UCSD-AML1 (cell line): ENCODE measurements at regions not wholly inside any gene's neighbourhood (a gene's known extent, or its start where the extent isn't known, plus 50 kb on each side); places are given as distances from the start of the nearest gene placed in this dataset.
"Not testable (repeated sequence)": the region's sequence is repeated elsewhere in the genome, so short reads cannot be mapped to it uniquely, and the experiment has no call there.

ENCODE experiments used
- DNase-seq: peaks from one replicate; lab custom pipeline; 2025; ENCODE audit not compliant: unreplicated experiment; lab: John Stamatoyannopoulos, UW

DNA sequence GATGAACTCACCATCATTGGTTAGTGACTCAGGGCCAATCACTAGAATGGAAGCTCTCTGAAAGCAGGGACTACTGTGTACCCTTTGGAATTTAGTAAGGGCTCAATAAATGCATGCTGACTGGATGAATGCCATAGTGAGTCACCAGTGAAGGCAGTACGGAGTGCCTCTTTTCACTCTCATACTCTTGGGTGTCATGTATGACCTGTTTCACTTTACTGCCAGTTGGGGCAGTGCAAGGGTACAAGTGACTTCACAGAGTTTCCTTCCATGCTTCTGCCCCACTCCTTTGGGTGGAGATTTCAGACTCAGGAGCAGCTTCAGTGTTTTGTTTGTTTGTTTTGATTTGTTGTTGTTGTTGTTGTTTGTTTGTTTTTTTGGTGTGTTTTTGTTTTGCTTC is 57.7 kb downstream of the SOX3 start:
- no peak for DNase-seq

DNA sequence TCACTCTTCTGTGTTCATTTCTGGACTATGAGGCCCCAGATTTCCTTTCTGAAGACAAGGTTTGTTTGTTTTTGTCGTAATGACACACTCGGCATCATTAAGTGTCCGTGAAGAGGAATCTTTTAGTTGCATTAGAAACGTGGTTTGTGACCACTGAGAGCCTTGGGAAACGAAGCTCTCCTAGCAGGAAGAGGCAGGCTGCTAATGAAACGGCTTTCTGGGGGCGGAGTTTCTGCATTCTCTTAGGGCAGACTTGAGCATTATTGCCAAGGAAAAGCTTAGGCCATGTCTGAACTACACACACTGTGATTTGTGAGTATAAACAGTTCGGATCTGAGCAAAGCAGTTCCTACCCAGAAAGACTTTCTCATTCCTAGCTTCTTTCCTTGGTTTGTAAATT is 64.0 kb downstream of the SOX3 start:
- DNase-seq: no peak

DNA sequence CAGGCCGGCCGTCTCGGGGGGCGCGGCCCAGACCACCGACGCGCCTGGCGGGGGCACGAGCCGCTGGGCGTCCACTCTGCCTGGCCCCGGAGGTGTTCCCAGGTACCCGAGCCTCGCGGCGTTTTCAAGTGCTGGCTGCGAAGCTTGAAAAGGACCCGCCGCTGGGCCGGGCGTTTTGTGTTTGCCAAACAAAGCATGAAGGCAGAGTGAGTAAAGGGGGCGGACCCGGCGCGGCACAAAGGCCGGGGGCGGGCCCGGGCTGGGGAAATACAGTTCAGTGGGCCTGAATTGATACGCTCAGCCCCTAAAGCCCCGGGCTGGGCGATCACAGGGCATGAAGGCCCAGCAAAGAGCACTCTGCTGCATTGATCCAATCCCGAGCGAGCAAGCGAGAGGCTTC is 65.4 kb downstream of the SOX3 start:
- DNase-seq: no peak

DNA sequence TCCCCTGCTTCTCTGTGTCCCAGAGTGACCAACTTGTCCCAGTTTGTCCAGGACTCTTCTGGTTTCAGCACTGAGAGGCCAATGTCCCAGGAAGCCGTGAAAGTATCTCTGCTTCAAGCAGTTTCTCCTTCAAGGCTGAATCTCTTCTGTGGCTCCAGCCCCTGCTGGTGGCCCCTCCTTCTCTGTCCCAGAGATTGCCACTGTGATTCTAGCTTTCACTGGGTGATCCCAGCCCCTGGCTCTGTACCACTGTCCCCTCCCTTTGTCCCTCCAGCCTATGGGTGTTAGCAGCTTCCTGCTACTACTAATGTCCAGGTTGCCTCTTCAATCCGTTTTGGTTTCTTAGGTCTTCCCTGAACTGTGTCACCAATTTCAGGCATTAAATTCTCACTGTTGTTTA is 70.5 kb downstream of the SOX3 start:
- DNase-seq: no peak

DNA sequence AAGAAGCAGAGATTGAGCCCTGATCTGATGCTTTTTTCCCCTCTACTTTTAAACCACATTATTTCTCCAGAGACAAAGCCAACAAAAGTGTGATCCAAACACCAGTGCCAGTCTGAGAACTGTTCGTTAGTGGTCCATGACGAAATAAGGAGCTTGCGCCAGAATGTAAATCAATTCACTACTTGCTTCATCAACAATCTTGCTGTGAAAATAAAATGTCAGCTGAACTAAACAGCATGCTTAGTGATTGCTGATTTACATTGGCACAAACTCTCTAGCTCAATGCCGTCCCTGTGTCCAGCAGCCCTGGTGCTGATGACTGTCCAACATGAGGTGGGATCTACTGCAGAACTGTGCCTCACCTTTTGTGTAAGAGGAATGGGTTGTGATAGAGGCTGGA is 71.3 kb downstream of the SOX3 start:
- DNase-seq: no peak

DNA sequence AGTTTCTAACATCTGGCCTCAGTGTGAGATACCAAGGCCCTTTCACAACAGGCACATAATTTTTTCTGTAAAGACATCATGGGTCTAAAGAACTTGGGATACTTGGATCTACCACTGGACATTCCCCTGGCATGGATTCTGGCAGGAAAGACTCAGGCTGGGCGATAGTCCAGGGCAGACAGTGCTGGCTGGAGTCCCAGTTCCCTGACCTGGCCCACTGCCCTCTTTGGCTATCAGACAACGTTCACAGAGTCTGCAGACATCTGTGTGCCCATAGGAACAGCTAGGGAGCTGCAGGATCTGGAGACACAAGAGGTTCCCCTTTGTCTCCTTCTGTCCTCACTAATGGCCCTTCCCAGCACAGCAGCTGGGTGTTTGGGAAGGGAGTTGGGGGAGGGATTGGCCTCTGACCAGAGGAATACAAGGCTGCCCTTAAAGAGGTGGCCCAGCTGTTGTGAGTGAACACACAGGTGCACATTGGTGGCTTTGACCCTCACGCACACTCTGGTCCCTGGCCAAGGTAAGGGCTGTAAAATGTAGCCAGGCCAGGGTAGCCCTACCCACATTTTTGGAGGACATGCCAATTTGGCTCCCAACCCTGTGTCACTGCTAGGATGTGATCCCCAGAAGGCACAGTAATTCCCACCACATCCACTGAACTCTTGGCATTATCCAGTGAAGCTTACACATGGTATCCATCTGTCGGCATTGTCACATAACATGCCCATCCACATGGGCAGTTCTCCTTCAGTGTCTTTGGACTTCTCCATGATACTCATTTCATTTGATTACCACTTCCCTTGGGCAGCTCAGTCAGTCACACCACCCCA is 72.3 kb downstream of the SOX3 start:
- DNase-seq: no peak

DNA sequence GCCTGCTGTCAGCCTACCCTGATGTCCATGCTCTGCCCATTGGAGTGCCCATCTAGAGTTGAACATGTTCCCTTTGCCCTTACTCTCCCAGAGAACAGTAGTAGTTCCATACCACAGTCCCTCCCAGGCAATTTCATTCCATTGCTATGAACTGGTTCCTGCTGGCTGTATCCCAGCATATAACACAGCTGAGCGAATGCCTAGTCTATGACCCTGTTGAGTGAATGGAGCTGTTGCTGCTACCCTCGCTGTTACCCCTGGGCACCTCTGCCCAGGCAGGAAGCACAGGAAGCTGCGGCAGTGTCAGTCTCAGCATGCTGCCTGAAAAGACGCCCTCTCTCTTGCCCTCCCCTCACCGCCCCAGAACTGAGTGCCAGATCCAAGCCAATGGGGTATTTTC is 73.3 kb downstream of the SOX3 start:
- DNase-seq: no peak

DNA sequence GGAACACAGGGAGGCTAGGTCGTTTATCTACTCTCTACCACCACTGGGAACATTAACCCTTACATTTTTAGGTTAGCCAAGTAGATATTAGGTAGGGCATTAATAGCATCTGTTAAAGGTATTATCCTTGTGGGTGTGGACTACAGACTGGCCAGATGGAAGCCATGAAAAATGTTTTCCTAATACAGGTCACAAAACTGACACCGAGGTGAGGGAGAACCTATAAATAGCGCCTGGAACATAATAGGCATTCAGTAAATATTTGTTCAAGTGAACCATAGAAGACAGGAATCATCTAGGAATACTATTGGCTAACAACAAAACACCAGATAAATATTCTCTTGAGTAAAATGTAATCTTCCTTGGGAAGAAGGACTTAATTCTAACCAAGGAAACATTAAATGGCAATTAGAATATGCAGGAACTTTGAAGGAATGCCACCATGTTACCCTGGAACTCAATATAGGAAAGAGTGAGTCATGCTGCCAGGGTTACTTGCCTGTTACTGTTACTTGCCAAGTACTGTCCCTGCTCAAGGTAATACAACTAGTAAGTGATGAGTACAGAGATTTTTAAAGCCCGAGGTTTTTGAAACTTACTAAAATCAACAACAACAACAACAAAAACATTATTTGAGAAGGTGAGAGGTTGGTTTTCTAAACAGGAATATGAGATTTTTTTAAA is 79.0 kb downstream of the SOX3 start:
- no peak for DNase-seq

DNA sequence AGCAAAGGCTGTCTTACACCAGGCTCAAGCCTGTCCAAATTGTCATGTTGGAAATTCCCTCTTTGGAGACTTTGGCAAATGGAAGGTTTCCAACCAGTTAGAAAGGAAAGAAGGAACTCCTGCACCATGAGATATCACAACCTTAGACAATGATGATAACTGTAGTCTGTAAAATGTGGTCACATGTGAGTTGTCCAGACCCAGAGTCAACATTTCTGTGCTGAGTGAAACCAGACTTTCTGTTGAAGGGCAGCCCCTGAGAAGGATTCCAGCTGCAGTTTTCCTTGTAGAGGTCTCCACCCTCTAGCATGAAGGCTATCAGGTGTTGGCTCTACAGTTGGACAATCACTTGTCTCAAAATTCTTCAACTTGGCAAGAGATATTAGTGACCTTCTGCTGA is 82.4 kb downstream of the SOX3 start:
- no peak for DNase-seq

DNA sequence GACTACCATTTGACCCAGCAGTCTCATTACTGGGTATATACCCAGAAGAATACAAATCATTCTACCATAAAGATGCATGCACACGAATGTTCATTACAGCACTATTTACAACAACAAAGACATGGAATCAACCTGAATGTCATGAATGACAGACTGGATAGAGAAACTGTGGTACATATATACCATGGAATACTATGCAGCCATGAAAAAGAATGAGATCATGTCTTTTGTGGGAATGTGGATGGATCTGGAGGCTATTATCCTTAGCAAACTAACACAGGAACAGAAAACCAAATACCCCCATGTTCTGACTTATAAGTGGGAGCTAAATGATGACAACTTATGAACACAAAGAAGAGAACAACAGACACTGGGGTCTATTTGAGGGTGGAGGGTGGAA is 102.7 kb downstream of the SOX3 start:
- not testable (repeated sequence) for DNase-seq

DNA sequence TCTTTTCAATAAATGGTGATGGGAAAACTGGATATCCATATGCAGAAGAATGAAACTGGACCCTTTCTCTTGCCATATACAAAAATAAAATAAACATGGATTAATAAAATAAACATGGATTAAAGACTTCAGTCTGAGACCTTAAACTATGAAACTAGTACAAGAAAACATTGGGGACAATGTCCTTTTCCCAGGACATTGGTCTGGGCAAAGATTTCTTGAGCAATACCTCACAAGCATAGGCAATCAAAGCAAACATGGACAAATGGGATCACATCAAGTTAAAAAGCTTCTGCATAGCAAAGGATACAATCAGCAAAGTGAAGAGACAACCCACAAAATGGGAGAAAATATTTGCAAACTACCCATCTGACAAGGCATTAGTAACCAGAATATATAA is 108.5 kb downstream of the SOX3 start:
- not testable (repeated sequence) for DNase-seq

DNA sequence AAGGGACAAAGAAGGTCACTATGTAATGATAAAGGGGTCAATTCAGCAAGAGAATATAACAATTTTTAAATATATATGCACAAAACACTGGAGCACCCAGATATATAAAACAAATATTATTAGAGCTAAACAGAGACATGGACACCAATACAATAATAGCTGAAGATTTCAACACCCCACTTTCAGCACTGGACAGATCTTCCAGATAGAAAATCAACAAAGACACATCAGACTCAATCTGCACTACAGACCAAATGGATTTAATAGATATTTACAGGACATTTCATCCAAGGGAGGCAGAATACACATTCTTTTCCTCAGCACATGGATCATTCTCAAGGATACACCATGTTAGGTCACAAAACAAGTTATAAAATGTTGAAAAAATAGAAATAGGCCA is 111.4 kb downstream of the SOX3 start:
- no peak for DNase-seq

DNA sequence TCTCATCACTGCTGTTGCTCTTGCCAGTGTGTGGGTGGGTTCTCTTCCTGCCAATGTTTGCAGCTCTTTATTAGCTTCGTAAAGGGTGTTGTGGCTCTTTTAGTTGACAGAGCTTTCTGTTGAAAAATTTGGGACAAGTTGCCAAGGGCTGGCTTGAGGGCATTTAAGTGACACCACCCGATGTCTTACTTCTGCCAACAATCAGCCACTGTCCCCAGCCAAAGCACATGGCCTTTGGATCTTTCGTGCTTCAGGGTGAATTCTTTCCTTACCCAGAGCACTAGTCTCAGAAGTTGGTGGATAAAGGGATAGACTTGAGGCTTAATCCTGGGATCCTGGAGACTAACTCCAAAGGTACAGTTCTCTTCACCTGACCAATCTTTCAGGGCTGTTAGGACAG is 113.6 kb downstream of the SOX3 start:
- DNase-seq: no peak

DNA sequence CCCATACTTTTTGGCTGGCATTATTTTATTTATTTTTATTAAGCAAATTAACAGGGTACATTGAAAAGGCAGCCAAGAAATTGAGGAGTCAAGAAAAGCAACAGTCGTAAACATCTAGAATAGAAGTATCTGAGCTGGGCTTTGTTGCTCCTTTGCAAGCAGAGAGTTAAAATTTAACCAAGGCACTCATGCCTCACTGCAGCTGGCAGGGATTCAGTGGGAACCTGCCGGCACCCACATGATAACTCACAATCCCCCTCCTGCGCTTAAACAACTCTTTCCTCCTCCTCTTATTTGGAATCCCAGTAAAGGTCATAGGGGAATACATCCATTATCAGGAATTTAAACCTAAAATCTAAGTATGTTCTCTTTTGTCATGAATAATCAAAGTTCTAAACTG is 115.5 kb downstream of the SOX3 start:
- DNase-seq: no peak

DNA sequence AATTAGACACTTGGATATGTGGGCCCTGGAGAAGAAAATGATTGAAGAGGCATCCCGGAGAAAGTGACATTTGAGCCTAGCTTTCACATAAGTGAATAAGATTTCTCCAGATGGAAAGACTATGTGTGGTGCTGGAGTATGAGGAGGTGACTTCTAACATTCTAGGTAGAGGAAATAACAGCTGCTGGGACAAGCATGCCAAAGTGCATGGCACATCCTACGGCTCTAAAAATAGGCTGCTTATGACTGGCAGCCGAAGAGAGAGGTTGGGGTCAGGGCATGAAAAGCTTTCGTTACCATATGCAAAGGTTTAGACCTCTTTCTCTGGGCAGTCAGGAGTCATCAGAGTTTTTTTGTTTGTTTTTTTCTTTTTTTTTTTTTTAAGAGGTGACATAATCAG is 142.0 kb downstream of the SOX3 start:
- DNase-seq: no peak

DNA sequence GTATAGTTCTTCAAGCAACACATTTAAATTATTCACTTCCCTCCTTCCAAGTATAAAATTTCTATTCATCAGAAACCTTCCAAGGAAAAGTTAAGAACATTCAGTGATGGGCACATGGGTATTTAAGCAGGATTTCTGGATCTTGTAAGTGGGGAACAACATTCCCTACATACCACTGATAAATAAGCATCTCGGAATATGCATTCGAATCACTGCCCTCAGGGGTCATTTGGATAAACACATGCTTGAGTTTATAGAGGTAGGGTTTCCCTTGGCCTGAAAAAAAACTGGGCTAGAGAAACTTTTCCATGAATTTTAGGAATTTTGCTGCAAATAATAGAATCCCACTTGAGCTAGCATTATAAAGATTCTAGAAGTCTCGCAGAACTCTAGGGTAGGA is 143.9 kb downstream of the SOX3 start:
- no peak for DNase-seq

DNA sequence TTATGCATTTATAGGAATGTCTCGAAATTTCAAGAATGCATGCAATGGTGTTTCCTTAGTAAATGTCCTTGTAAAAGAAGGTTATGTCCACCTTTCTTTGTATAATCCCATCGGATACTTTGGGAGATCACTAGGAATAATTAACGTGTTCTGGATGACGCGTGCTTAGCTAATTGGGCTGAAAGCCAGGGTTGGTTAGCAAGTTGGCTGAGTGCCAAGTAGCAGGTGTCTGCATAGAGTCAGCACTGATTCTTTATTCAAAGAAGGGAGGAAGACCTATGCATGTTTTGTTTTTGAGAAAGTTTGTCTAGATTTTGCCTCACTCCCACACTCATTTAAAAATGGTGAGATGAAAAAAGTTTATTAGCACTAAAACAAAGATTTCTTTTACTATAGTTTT is 144.6 kb downstream of the SOX3 start:
- no peak for DNase-seq

DNA sequence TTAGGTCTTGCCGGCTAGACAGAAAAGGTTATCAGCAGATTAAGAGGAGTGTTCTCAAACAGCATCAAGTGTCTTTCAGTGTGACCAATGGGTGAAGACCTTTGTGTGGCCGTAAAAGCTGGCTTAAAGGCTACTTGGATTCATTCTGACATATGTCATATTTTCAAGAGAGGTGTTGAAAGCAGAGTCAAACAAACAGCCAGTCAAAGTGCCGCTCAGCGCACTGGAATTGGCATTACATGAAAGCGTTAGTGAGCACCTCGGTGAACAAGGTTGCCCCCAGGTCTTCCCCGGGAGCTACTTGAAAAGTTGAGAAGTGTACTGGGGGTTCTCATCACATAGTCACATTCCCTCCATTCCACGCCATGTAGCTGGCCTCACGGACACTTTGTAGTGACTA is 148.9 kb downstream of the SOX3 start:
- no peak for DNase-seq

DNA sequence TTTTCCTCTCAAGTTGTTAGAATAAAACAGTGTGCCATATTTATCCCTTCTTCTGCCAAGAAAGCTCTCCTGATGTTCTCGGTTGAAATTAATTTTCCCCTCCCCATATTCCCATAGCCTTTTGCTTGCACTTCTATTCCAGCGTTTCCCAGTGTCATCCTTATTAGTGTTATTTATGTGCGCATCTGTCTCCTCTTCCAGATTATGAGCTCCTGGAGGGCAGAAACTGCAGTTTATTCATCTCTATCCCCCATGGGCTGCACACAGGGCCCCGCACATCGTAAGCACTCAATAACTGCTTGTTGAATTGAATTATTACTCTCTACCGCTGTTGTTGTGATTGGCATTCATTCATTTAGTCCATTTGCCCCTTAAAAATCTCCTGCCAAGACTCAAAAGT is 149.4 kb downstream of the SOX3 start:
- DNase-seq: no peak

DNA sequence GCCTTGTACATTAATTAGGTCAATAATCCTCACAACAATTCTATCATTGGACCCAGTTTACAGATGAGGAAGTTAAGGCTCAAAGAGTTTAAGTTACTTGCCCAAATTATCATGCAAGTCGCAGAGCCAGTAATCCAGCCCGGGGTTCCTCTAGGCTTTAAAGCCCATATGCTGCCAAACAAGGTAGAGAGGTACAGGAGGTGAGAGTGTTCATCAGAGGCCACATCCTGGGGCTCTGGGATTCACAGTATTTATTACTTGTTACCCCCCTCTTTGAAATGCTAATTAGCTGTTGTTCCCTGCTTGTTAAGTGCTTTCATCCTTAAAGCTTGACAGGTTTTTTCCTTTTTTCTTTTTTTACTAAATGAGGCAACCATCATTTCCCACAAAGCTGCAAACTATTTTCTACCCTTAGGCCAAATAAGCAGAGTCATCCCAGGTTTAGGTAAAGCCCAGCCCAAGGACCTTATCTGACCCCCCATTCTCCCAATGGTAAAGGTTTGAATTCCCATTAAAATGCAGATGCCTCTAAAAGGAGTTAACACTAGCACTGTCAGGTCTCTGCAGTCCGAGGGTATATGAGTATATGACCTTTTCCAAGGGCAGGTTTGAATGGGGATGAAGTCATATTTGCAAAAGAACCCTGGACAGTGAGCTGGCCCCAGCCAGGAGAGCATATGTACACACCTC is 150.3 kb downstream of the SOX3 start:
- DNase-seq: no peak

DNA sequence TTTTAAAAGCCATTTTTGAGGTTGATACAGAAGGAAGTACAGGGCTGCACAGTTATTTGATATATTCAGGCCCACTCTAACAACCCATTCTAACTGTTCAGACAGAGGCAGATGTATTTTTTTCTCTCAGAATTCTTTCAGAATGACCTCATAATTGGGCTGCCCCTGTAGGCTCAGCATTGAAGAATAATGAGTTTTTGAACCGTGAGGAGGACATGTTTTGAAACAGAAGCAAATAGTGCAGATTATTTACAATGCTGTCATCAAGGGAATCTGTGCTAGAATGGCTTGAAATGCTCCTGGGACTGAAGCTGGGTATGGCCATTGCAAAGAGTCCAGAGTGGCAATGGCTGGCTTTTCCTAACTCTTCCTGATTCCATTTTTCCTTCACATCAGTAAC is 158.1 kb downstream of the SOX3 start:
- no peak for DNase-seq

DNA sequence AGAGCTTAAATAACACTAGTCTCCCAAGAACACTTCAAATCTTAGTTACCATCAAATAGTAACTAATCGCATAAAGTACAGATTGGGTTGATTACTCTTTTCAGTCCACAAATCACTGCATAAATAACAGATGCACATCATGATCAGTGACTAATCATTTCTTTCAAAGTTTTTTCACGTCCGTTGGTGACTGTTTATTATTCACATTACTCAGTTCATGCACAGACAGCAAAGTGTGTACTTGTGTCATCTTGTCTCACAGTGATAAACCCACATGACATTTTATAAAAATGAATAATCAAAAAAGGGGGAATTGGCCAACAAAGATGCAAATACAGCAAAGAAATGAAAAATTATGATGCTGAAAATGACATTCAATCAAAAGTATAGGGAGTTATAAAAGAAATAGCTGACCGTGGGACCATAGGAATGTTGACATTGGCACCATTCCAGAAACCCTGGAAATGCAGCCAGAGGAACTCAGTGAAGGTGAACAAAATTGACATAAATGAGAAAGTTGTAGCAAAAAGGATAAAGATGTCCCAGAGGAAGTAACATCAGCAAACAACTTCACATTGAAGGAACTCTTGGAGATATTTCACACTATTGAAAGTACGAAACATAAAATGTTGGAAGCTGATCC is 161.5 kb downstream of the SOX3 start:
- DNase-seq: no peak
